RWPE2 (cell line): ENCODE measurements at regions not wholly inside any gene's neighbourhood (a gene's known extent, or its start where the extent isn't known, plus 50 kb on each side); places are given as distances from the start of the nearest gene placed in this dataset.

ENCODE experiments used
- ATAC-seq: fragments of 200-7000 bp; cut with Tn5 transposase; 3 replicates; pipeline ENCODE4 v1.9.1; 2021; ENCODE audit warnings: low read depth
- DNase-seq: peaks from one replicate; pipeline ENCODE4 v3.0.0-alpha.2; 2020; ENCODE audit warnings: low spot score
- H3K27ac ChIP-seq: fragments of 450-650 bp; 2 replicates; pipeline ENCODE4 v1.5.1; 2017; ENCODE audit warnings: mild to moderate bottlenecking; ENCODE audit not compliant: poor library complexity, severe bottlenecking
- H3K27me3 ChIP-seq: fragments of 250-450 bp; sonication (Bioruptor Pico); 2 replicates; pipeline ENCODE4 v1.5.1; 2021; ENCODE audit warnings: mild to moderate bottlenecking, moderate library complexity; ENCODE audit not compliant: insufficient read depth, poor library complexity, severe bottlenecking
- H3K36me3 ChIP-seq: fragments of 250-450 bp; sonication (Bioruptor Pico); 2 replicates; pipeline ENCODE4 v1.5.1; 2020; ENCODE audit warnings: low read depth, mild to moderate bottlenecking, moderate library complexity
- H3K4me1 ChIP-seq: fragments of 250-450 bp; sonication (Bioruptor Pico); 2 replicates; pipeline ENCODE4 v1.5.1; 2021; ENCODE audit warnings: mild to moderate bottlenecking, moderate library complexity; ENCODE audit not compliant: insufficient read depth, poor library complexity, severe bottlenecking
- H3K4me3 ChIP-seq: fragments of 250-450 bp; sonication (Bioruptor Pico); 2 replicates; pipeline ENCODE4 v1.5.1; 2021; ENCODE audit warnings: mild to moderate bottlenecking, moderate library complexity; ENCODE audit not compliant: severe bottlenecking
- H3K9me3 ChIP-seq: fragments of 250-450 bp; sonication (Bioruptor Pico); 2 replicates; pipeline ENCODE4 v1.5.1; 2021; ENCODE audit warnings: mild to moderate bottlenecking, moderate library complexity; ENCODE audit not compliant: severe bottlenecking
- CTCF ChIP-seq: fragments of 450-650 bp; IDR thresholded peaks from one replicate; pipeline ENCODE4 v1.5.1; 2017; ENCODE audit warnings: mild to moderate bottlenecking, moderate library complexity; ENCODE audit not compliant: poor library complexity, severe bottlenecking

- Histone ChIP-seq H3K4me3 (no peak overlapping the region), H3K27ac (no peak overlapping the region), H3K9me3 (no peaks in the 10 kb centered on the region), H3K36me3 (no peaks in the 10 kb centered on the region), H3K4me1 (no peaks in the 10 kb centered on the region), H3K27me3 (no peaks in the 10 kb centered on the region)
- no peak for ATAC-seq
- DNase-seq: no peak
- TF ChIP-seq CTCF: no peak
These were observed 354.5 kb upstream of the KCNMB2 start for GRCh38 chr3:178181784-178182183.

GRCh38 chr3:178182337-178182779 is 353.9 kb upstream of the KCNMB2 start:
- no peaks in the 10 kb centered on the region for H3K36me3 ChIP-seq
- DNase-seq: no peak
- H3K4me3 ChIP-seq: no peak overlapping the region
- H3K9me3 ChIP-seq: no peaks in the 10 kb centered on the region
- H3K27ac ChIP-seq: no peak overlapping the region
- no peak for TF ChIP-seq CTCF
- ATAC-seq: no peak
- H3K27me3 ChIP-seq: no peaks in the 10 kb centered on the region
- H3K4me1 ChIP-seq: no peaks in the 10 kb centered on the region

- Histone ChIP-seq H3K9me3 (no peaks in the 10 kb centered on the region), H3K27me3 (no peaks in the 10 kb centered on the region), H3K4me1 (no peaks in the 10 kb centered on the region), H3K27ac (no peak overlapping the region), H3K4me3 (no peak overlapping the region), H3K36me3 (no peaks in the 10 kb centered on the region)
- DNase-seq (no peak), ATAC-seq (no peak)
- no peak for TF ChIP-seq CTCF
These were observed 351.4 kb upstream of the KCNMB2 start for GRCh38 chr3:178184833-178185232.

- H3K27me3 ChIP-seq: no peaks in the 10 kb centered on the region
- ATAC-seq (no peak), DNase-seq (no peak)
- no peak for TF ChIP-seq CTCF
- H3K4me3 ChIP-seq: no peak overlapping the region
- no peaks in the 10 kb centered on the region for H3K9me3 ChIP-seq
- H3K4me1 ChIP-seq: no peaks in the 10 kb centered on the region
- H3K36me3 ChIP-seq: no peaks in the 10 kb centered on the region
- H3K27ac ChIP-seq: no peak overlapping the region
These were observed 349.6 kb upstream of the KCNMB2 start for GRCh38 chr3:178186666-178187065.

- Histone ChIP-seq H3K4me3 (no peak overlapping the region), H3K27ac (no peak overlapping the region), H3K36me3 (no peaks in the 10 kb centered on the region), H3K27me3 (no peaks in the 10 kb centered on the region), H3K9me3 (no peaks in the 10 kb centered on the region), H3K4me1 (peaks cover 11% of the 10 kb centered on the region)
- DNase-seq: no peak
- no peak for TF ChIP-seq CTCF
- no peak for ATAC-seq
These were observed 346.4 kb upstream of the KCNMB2 start for GRCh38 chr3:178189854-178190253.
